NCI-H2196 (cell line): ENCODE measurements at regions not wholly inside any gene's neighbourhood (a gene's known extent, or its start where the extent isn't known, plus 50 kb on each side); places are given as distances from the start of the nearest gene placed in this dataset.
"Not testable (repeated sequence)": the region's sequence is repeated elsewhere in the genome, so short reads cannot be mapped to it uniquely, and the experiment has no call there.

Experiments used
- DNase-seq: peaks from one replicate; lab custom pipeline; 2025; ENCODE audit not compliant: unreplicated experiment; lab: John Stamatoyannopoulos, UW

GRCh38 chrX:138939038-138939437 lies 227.5 kb upstream of the FGF13 start:
- no peak for DNase-seq

GRCh38 chrX:138938003-138938402 lies 226.5 kb upstream of the FGF13 start:
- no peak for DNase-seq

- no peak for DNase-seq
Observed at GRCh38 chrX:138931212-138931611, 219.7 kb upstream of the FGF13 start.

- no peak for DNase-seq
Observed at GRCh38 chrX:138930583-138930945, 219.0 kb upstream of the FGF13 start.

- DNase-seq = no peak
Observed at GRCh38 chrX:138929926-138930582, 218.5 kb upstream of the FGF13 start.

- no peak for DNase-seq
Observed at GRCh38 chrX:138928737-138929459, 217.4 kb upstream of the FGF13 start.

GRCh38 chrX:138925330-138925729 lies 213.8 kb upstream of the FGF13 start:
- no peak for DNase-seq

GRCh38 chrX:138923805-138924204 lies 212.3 kb upstream of the FGF13 start:
- no peak for DNase-seq

GRCh38 chrX:138921031-138921430 lies 209.5 kb upstream of the FGF13 start:
- DNase-seq = no peak

- DNase-seq = no peak
Observed at GRCh38 chrX:138917781-138918180, 206.3 kb upstream of the FGF13 start.

GRCh38 chrX:138914767-138915166 lies 203.2 kb upstream of the FGF13 start:
- DNase-seq = no peak

- DNase-seq = no peak
Observed at GRCh38 chrX:138908577-138908976, 197.1 kb upstream of the FGF13 start.

- peak; percentile 0 for DNase-seq
Observed at GRCh38 chrX:138897621-138898492, 186.3 kb upstream of the FGF13 start.

GRCh38 chrX:138890491-138890890 lies 179.0 kb upstream of the FGF13 start:
- no peak for DNase-seq

GRCh38 chrX:138889149-138889548 lies 177.6 kb upstream of the FGF13 start:
- DNase-seq = no peak

GRCh38 chrX:138886769-138887168 lies 175.3 kb upstream of the FGF13 start:
- peak; percentile 58 for DNase-seq

- DNase-seq = no peak
Observed at GRCh38 chrX:138885886-138886285, 174.4 kb upstream of the FGF13 start.

GRCh38 chrX:138880293-138880692 lies 168.8 kb upstream of the FGF13 start:
- not testable (repeated sequence) for DNase-seq

GRCh38 chrX:138877746-138878145 lies 166.2 kb upstream of the FGF13 start:
- DNase-seq = no peak

GRCh38 chrX:138875472-138875871 lies 164.0 kb upstream of the FGF13 start:
- DNase-seq = no peak

GRCh38 chrX:138874271-138874935 lies 162.9 kb upstream of the FGF13 start:
- DNase-seq = no peak
